ENCODE measurements at regions not wholly inside any gene's neighbourhood (a gene's known extent, or its start where the extent isn't known, plus 50 kb on each side); places are given as distances from the start of the nearest gene placed in this dataset.

DNA sequence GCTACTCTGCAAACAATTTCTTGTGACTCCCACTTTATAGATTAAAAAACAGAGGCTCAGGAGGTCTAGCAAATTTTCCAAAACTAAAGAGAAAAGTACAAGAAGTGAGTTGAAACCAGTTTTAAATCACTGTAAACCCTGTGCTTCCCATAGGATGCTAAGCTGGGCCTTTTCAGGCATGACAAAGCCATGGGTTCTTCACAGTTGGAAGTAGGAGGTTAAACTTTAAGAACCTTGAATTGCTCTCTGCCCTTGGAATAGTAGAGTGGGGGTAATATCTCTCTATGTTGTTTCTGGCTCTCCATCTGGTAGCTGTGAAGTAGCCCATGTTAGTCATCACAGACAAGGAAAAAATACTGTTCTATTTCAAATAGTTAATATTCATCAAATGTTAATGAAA, 193.6 kb upstream of the SATB1 start:
- TF ChIP-seq, protein P1, sequence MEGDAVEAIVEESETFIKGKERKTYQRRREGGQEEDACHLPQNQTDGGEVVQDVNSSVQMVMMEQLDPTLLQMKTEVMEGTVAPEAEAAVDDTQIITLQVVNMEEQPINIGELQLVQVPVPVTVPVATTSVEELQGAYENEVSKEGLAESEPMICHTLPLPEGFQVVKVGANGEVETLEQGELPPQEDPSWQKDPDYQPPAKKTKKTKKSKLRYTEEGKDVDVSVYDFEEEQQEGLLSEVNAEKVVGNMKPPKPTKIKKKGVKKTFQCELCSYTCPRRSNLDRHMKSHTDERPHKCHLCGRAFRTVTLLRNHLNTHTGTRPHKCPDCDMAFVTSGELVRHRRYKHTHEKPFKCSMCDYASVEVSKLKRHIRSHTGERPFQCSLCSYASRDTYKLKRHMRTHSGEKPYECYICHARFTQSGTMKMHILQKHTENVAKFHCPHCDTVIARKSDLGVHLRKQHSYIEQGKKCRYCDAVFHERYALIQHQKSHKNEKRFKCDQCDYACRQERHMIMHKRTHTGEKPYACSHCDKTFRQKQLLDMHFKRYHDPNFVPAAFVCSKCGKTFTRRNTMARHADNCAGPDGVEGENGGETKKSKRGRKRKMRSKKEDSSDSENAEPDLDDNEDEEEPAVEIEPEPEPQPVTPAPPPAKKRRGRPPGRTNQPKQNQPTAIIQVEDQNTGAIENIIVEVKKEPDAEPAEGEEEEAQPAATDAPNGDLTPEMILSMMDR (IDR thresholded peaks at IDR 0.05): no peak
- TF ChIP-seq POLR2A (IDR thresholded peaks at IDR 0.05): no peak
